ENCODE measurements at regions not wholly inside any gene's neighbourhood (a gene's known extent, or its start where the extent isn't known, plus 50 kb on each side); places are given as distances from the start of the nearest gene placed in this dataset.

- DNase-seq (ENCODE audit: low read depth in 2 of 2) = no peak
These were observed 274.6 kb downstream of the LRATD1 start for GRCh38 chr2:14907014-14907612.

- DNase-seq (ENCODE audit: low read depth in 2 of 2) = no peak
These were observed 277.3 kb downstream of the LRATD1 start for GRCh38 chr2:14909795-14910194.

GRCh38 chr2:14910654-14911053 lies 278.1 kb downstream of the LRATD1 start:
- peak; percentile 31 to 34 for DNase-seq (ENCODE audit: low read depth in 2 of 2)

DNA sequence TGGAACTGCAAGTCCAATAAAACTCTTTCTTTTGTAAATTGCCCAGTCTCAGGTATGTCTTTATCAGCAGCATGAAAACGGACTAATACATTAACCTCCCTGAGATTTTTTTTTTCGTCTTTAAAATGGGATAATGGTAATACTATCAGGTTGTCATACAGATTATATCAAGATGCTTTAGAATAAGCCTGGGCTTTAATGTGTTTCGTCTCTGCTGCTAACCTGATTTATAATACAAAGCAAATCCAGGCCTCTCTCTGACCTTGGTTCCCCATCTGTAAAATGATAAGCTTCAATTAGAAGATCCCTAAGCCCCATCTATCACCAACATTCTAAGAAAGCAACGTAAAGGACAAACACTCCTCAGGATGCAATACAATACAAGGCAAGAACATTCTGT lies 283.5 kb downstream of the LRATD1 start:
- no peak for DNase-seq (ENCODE audit: low read depth in 2 of 2)

DNA sequence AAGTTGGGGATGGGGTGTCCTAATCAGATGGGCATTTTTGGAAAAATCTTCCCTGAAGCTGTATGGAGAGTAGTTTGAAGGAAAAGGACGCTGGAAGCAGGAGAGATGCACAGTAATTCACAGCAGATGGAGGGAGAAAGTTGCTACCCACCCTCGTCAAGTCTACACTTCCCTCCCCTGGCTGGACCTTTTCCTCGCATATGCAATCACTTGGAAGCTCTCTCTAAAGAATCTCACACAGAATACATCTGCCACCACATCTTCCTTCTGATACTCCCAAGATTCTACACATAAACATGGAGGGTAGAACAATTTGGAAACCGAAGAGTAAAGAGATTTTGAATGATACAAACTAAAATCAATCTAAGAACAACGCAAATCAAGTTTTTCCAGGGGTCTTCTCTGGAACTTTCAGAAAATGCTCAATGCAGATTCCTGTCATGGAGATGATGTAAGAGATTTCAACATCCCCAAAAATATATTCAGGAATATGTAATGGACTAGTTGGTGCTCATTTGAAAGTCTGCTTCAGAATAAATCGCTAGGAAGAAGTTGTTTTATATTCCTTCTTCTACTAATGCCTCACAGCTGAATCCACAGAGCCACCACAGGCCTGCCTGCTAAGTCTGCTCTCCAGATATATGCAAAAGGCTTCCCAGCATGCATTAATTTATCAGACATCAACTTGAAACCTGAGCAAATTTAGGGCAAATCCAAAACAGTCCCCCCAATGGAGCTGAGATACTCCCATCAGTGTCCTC lies 291.5 kb downstream of the LRATD1 start:
- DNase-seq (ENCODE audit: low read depth in 2 of 2) = no peak

DNA sequence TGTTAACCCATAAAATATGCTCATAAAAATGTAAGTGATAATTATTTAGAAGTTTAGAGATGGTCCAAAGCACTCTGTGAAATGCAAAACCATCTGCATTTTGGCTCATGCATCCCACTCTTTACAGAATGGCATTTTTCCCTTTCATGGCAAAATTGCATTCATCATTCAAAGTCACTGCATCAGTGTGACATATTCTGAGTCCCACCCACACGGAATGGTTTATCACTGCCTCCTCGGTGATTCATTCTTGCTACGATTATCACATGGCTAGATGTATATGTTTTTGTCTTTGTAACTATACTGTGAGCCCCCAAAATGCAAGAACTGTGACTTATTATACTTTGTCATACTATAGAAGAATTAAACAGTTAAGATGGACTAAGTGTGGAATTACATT lies 293.0 kb downstream of the LRATD1 start:
- no peak for DNase-seq (ENCODE audit: low read depth in 2 of 2)

DNA sequence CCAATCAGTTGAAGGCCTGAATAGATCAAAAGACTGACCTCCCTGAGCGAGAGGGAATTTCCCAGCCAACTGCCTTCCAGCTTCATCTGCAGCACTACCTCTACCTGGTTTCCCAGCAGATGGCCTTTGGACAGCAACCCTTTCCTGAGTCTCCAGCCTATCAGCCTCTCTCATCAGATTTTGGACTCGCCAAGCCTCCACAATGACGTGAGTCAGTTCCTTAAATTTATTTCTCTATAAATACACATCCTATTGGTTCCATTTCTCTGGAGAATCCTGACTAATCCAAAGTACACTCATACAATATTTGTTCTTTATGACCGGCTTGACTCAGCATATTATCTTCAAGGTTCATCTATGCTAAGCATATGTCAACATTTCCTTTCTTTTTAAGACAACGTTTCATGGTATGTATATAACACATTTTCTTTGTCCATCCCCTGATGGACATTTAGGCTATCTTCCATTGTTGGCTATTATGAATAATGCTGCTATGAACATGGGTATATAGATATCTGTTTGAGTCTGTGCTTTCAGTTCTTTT lies 294.6 kb downstream of the LRATD1 start:
- DNase-seq (ENCODE audit: low read depth in 2 of 2) = no peak

DNA sequence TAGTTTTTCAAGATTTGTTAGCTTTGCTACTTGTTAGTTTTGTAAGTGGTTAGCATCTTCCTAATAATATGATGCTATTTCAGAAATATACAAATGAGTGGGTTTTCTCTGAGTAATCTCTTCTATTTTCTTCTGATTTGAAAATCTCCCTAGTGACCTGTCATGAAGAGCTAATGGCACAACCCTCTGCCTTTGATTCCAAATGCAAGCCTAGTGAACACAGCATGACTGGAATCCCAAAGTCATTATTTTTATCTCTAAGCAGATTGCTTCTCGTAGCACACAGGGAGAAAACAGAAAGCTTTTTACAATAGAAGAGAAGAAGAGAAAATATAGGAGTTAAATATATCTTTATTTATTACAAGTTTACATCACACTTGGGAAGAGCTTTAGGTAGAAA lies 295.5 kb downstream of the LRATD1 start:
- no peak for DNase-seq (ENCODE audit: low read depth in 2 of 2)

DNA sequence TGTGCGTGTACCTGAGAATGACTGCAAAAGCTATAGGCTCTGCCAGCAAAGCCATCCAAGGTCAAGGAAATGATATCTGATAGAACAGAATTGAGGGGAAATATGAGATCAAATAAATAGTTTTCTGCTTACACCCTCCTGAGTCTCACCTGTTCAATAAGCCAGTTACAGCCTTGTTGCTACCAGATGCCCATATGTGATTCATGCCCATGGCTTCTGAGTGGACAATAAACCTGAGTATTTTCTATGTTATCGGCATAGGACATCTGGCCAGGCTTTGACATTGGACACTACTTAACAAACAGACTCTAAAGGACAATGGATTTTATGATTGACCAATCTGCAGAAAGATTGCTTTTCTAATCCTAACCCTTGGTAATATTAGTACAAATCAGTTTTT lies 297.9 kb downstream of the LRATD1 start:
- no peak for DNase-seq (ENCODE audit: low read depth in 2 of 2)

- no peak for DNase-seq (ENCODE audit: low read depth in 2 of 2)
These were observed 299.8 kb downstream of the LRATD1 start for GRCh38 chr2:14932285-14932684.

DNA sequence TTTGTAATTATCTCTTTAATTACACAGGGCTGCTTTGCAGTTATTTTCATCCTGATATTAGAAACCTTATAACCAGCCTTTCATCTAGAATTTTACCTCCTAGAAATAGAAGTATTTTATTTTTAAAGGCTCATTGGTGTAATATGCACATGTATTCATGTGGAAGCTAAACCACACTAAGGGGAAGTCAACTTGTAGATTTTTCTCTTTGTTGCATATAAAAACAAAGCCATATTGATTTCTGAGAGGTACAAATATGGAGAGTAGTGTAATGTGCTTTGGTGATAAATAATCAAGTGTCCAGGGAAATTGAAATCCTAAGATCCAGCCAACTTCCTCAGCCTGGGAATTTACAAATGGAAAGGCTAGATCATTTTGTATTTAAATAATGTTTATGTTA lies 301.2 kb downstream of the LRATD1 start:
- no peak for DNase-seq (ENCODE audit: low read depth in 2 of 2)

GRCh38 chr2:14936426-14936825 lies 303.9 kb downstream of the LRATD1 start:
- DNase-seq (ENCODE audit: low read depth in 2 of 2) = no peak

- no peak for DNase-seq (ENCODE audit: low read depth in 2 of 2)
These were observed 304.8 kb downstream of the LRATD1 start for GRCh38 chr2:14937336-14937735.

GRCh38 chr2:14941151-14941631 lies 308.7 kb downstream of the LRATD1 start:
- peak; percentile 4 to 5 for DNase-seq (ENCODE audit: low read depth in 2 of 2)

DNA sequence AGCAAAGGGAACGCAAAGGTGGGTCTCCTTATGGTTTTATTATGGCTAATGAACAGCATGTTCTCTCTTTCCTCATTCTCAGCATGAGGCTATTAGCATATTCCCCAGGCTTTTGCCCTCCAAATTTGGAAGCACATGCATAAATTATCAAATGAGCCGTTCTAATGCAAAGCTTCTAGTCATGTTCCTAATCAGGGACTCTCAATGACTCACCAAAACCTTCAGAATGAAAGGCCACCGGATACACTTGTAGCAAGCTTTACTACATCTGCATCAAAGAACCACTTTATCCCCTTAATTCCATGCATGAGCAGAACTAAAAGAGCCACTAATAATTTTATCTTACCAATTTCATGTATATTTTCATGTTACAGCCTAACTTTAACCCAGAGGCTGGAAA lies 310.5 kb downstream of the LRATD1 start:
- DNase-seq (ENCODE audit: low read depth in 2 of 2) = no peak

GRCh38 chr2:14944562-14945346 lies 312.2 kb downstream of the LRATD1 start:
- DNase-seq (ENCODE audit: low read depth in 2 of 2) = peak in 1 of 2 experiments; percentile 5

DNA sequence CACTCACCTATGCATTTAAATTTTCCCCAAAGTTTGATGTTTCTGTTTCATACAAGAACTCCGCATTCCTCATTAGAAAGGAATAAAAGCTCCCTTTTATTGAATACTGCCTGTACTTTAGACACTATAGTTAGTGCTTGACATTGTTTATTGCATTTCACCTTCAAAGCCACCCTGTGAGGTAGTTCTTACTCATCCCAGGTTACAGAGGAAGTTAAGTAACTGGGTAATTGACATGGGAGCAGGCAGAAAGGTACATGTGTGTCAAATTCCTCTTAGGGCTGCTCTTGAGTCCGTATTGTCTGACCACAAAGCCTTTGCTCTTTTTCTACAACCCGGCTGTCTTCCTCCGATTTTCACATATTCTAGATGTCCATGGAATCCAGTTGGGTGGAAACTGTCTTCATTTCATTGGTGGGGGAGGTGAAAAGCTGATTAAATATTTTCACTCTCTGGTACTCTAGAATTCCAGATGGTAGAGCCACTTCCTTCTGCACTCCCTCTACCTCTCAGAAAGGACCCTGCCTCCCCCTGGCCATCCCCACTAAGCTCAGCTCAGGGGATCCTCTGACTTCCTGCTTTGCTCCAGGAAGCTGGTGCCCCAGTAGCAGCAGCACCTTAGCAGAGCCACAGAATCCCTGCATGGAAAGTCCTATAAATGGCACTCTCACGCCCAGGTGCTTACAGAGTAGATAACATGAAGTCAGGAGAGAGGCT lies 319.2 kb downstream of the LRATD1 start:
- no peak for DNase-seq (ENCODE audit: low read depth in 2 of 2)

DNA sequence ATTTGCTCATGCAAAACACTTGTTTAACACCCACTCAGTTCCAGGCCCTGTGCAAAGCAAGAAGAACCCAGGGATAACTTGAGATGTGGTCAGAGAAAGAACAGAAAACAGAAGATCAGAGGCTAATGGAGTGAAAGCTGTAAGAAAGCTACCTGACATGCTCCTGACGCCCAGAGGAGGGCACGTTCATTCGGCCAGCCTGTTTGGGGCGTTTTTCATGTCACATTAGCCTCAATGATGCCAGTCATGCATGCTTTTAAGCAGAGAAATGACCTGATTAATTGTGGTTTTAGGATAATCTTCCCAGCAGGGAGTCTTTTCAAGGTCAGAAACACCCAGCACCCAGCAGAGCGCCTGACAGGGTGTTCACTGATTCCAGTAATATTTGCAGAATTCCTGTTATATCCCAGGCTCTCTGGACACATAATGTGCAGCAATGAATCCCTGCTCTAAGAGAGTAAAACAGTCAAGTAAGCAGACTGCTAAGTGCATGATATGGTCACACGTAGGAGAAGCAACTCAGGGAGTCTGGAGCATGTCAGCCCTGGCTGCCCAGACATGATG lies 320.0 kb downstream of the LRATD1 start:
- DNase-seq (ENCODE audit: low read depth in 2 of 2) = no peak

GRCh38 chr2:14960686-14961324 lies 328.3 kb downstream of the LRATD1 start:
- DNase-seq (ENCODE audit: low read depth in 2 of 2) = no peak

DNA sequence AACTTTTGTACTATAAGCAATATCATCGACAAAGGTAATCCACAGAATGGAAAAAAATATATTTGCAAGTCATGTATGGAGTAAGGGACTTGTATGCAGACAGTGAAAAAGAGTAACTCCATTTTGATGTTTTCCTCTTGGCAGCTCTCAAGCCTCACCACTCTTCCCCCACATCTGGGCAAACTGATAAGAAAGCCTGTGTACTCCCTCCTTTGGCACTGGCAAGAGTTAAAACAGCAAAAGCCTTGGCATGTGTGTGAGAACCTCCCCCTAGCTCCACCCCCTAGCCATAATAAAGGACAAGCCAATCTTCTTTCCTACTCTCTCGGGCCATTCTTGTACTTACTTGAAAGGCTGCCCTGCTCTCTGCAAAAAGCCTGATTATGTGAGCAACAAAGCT lies 335.2 kb downstream of the LRATD1 start:
- DNase-seq (ENCODE audit: low read depth in 2 of 2) = no peak

- DNase-seq (ENCODE audit: low read depth in 2 of 2) = no peak
These were observed 342.9 kb downstream of the LRATD1 start for GRCh38 chr2:14975381-14975780.
